GM23248 (cell line): ENCODE measurements at regions not wholly inside any gene's neighbourhood (a gene's known extent, or its start where the extent isn't known, plus 50 kb on each side); places are given as distances from the start of the nearest gene placed in this dataset.

ENCODE experiments used
- EZH2 ChIP-seq: fragments of 200-600 bp; sonication (generic); IDR thresholded peaks from 2 replicates; pipeline ENCODE4 v1.6.1; 2018; ENCODE audit warnings: antibody characterized with exemption, mild to moderate bottlenecking; ENCODE audit not compliant: insufficient read depth, poor library complexity, severe bottlenecking
- EZH2phosphoT487 ChIP-seq: fragments of 200-600 bp; sonication (generic); IDR thresholded peaks from 2 replicates; pipeline ENCODE4 v1.6.1; 2018; ENCODE audit warnings: antibody characterized with exemption, moderate library complexity, mild to moderate bottlenecking, low read depth; ENCODE audit not compliant: insufficient read depth

GRCh38 chr10:78714225-78714624 is 354.5 kb upstream of the ZMIZ1 start:
- TF ChIP-seq EZH2, result no peak
- no peak for TF ChIP-seq EZH2phosphoT487
